ENCODE measurements at regions not wholly inside any gene's neighbourhood (a gene's known extent, or its start where the extent isn't known, plus 50 kb on each side); places are given as distances from the start of the nearest gene placed in this dataset.

- no peak for ATAC-seq
- no peaks in the 10 kb centered on the region for H3K4me1 ChIP-seq (ENCODE audit: control insufficient read depth, insufficient read depth, low read length)
- H3K27me3 Mint-ChIP-seq (ENCODE audit: low read depth in 2 of 2) = peaks cover 0 to 9% of the 10 kb centered on the region in 2 donors
- no peak for DNase-seq
- no peaks in the 10 kb centered on the region for H3K36me3 Mint-ChIP-seq
- H3K4me3 Mint-ChIP-seq = no peak overlapping the region
- H3K4me3 ChIP-seq (ENCODE audit: low read length) = no peak overlapping the region
- intact Hi-C loops (cut with micrococcal nuclease) = no loop called here
- TF ChIP-seq CTCF (IDR thresholded peaks at IDR 0.05) = no peak
- H3K27me3 ChIP-seq (ENCODE audit: control insufficient read depth, insufficient read depth, low read length) = no peaks in the 10 kb centered on the region
- H3K9me3 Mint-ChIP-seq = peaks cover 0 to 2% of the 10 kb centered on the region in 2 donors
- no peaks in the 10 kb centered on the region for H3K36me3 ChIP-seq (ENCODE audit: control insufficient read depth, insufficient read depth, low read length)
- no peak overlapping the region for H3K27ac Mint-ChIP-seq
- 83% methylated on average over 2 of the region's 2 CpGs for WGBS (ENCODE audit: insufficient coverage)
- no peaks in the 10 kb centered on the region for H3K9me3 ChIP-seq (ENCODE audit: control insufficient read depth, insufficient read depth, low read length)
- H3K4me1 Mint-ChIP-seq = no peaks in the 10 kb centered on the region
- no peak overlapping the region for H3K27ac ChIP-seq (ENCODE audit: low read length)
Observed at GRCh38 chr12:114218136-114218535, 187.8 kb downstream of the TBX5 start.

- no peaks in the 10 kb centered on the region for H3K4me1 ChIP-seq (ENCODE audit: control insufficient read depth, insufficient read depth, low read length)
- TF ChIP-seq CTCF (IDR thresholded peaks at IDR 0.05) = no peak
- no peaks in the 10 kb centered on the region for H3K27me3 ChIP-seq (ENCODE audit: control insufficient read depth, insufficient read depth, low read length)
- no peak overlapping the region for H3K27ac Mint-ChIP-seq
- peaks cover 0 to under 1% of the 10 kb centered on the region in 2 donors for H3K9me3 Mint-ChIP-seq
- no peaks in the 10 kb centered on the region for H3K4me1 Mint-ChIP-seq
- 69% methylated on average over 4 of the region's 6 CpGs for WGBS (ENCODE audit: insufficient coverage)
- H3K27me3 Mint-ChIP-seq (ENCODE audit: low read depth in 2 of 2) = peaks cover 0 to 5% of the 10 kb centered on the region in 2 donors
- no peak overlapping the region for H3K4me3 Mint-ChIP-seq
- no peaks in the 10 kb centered on the region for H3K36me3 ChIP-seq (ENCODE audit: control insufficient read depth, insufficient read depth, low read length)
- DNase-seq (no peak), ATAC-seq (no peak)
- H3K27ac ChIP-seq (ENCODE audit: low read length) = no peak overlapping the region
- H3K36me3 Mint-ChIP-seq = no peaks in the 10 kb centered on the region
- H3K4me3 ChIP-seq (ENCODE audit: low read length) = no peak overlapping the region
- no peaks in the 10 kb centered on the region for H3K9me3 ChIP-seq (ENCODE audit: control insufficient read depth, insufficient read depth, low read length)
- intact Hi-C loops (cut with micrococcal nuclease) = no loop called here
Observed at GRCh38 chr12:114215746-114216145, 190.2 kb downstream of the TBX5 start.

- Histone ChIP-seq H3K4me3 (ENCODE audit: low read length) (no peak overlapping the region), H3K36me3 (ENCODE audit: control insufficient read depth, insufficient read depth, low read length) (no peaks in the 10 kb centered on the region), H3K27me3 (ENCODE audit: control insufficient read depth, insufficient read depth, low read length) (no peaks in the 10 kb centered on the region), H3K4me1 (ENCODE audit: control insufficient read depth, insufficient read depth, low read length) (no peaks in the 10 kb centered on the region), H3K9me3 (ENCODE audit: control insufficient read depth, insufficient read depth, low read length) (no peaks in the 10 kb centered on the region), H3K27ac (ENCODE audit: low read length) (no peak overlapping the region)
- Mint-ChIP-seq H3K9me3 (no peaks in the 10 kb centered on the region), H3K27ac (no peak overlapping the region), H3K36me3 (no peaks in the 10 kb centered on the region), H3K4me1 (no peaks in the 10 kb centered on the region), H3K27me3 (ENCODE audit: low read depth in 2 of 2) (peaks cover 0 to 4% of the 10 kb centered on the region in 2 donors), H3K4me3 (no peak overlapping the region)
- DNase-seq (no peak), ATAC-seq (peak in 1 of 3 donors; percentile 21)
- TF ChIP-seq CTCF (IDR thresholded peaks at IDR 0.05) = no peak
- 16% methylated on average over 2 of the region's 2 CpGs for WGBS (ENCODE audit: insufficient coverage)
- intact Hi-C loops (cut with micrococcal nuclease) = no loop called here
Observed at GRCh38 chr12:114213055-114213581, 192.8 kb downstream of the TBX5 start.

- TF ChIP-seq CTCF (IDR thresholded peaks at IDR 0.05) = no peak
Observed at GRCh38 chr12:114209861-114210260, 196.1 kb downstream of the TBX5 start.

More at GRCh38 chr12:114209861-114210260, 196.1 kb downstream of the TBX5 start:
- H3K27me3 Mint-ChIP-seq (ENCODE audit: low read depth in 2 of 2) = peaks cover 4 to 8% of the 10 kb centered on the region in 2 donors
- no peak for DNase-seq
- Histone ChIP-seq H3K27me3 (ENCODE audit: control insufficient read depth, insufficient read depth, low read length) (no peaks in the 10 kb centered on the region), H3K36me3 (ENCODE audit: control insufficient read depth, insufficient read depth, low read length) (no peaks in the 10 kb centered on the region), H3K4me3 (ENCODE audit: low read length) (no peak overlapping the region), H3K4me1 (ENCODE audit: control insufficient read depth, insufficient read depth, low read length) (no peaks in the 10 kb centered on the region), H3K27ac (ENCODE audit: low read length) (no peak overlapping the region), H3K9me3 (ENCODE audit: control insufficient read depth, insufficient read depth, low read length) (no peaks in the 10 kb centered on the region)
- no peaks in the 10 kb centered on the region for H3K4me1 Mint-ChIP-seq
- H3K27ac Mint-ChIP-seq = no peak overlapping the region
- 89% methylated on average over 3 of the region's 3 CpGs for WGBS (ENCODE audit: insufficient coverage)
- H3K9me3 Mint-ChIP-seq = no peaks in the 10 kb centered on the region
- intact Hi-C loops (cut with micrococcal nuclease) = no loop called here
- H3K36me3 Mint-ChIP-seq = no peaks in the 10 kb centered on the region
- no peak for ATAC-seq
- no peak overlapping the region for H3K4me3 Mint-ChIP-seq
